CD4-positive, alpha-beta T cell treated with Interleukin-6 for 4 hours (primary cell): ENCODE measurements at regions not wholly inside any gene's neighbourhood (a gene's known extent, or its start where the extent isn't known, plus 50 kb on each side); places are given as distances from the start of the nearest gene placed in this dataset.

ENCODE experiments used
- DNase-seq: peaks from one replicate; pipeline ENCODE4 v3.0.0-alpha.2; 2020; ENCODE audit warnings: mixed read lengths

- no peak for DNase-seq
These were observed 198.8 kb upstream of the CDH5 start for GRCh38 chr16:66167564-66168291.

DNA sequence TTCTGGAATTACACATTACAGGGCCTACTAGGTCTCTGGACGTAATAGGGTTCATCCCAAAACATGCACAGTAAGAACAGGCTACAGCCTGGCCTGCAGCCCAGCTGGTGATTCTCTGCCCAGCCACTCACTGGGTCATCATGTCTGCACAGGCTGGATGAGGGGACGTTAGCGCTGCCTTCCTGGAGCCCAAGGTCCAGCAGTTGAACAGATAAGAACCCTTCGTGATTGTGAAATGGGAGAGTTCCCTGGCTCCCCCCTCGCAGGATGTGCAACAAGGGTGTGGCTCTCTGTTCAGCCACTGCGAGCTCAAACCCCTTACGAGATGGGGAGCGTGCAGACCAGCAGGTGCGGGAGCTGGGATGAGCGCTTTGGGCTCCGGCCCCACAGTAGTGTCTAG, 200.0 kb upstream of the CDH5 start:
- DNase-seq: no peak

DNA sequence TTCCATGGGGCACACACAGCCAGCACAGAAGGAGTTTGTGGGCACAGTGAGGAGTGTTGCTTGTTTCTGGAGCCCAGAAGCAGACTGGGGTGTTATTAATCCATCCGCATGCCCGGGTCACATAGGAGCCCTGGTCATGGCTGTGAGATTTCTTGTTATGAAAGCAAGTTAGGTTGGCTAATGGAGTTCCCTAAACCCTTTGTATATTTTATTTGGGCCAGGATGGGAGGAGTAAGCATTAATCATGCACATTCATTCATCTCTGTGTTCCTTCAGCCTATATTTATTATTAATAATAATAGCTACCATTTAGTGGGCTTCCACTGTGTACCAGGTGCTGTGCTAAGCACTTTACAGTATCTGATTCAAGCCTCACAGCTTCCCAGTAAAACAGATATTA, 200.6 kb upstream of the CDH5 start:
- DNase-seq: no peak

GRCh38 chr16:66164581-66165247, 201.8 kb upstream of the CDH5 start:
- no peak for DNase-seq

GRCh38 chr16:66162821-66163220, 203.7 kb upstream of the CDH5 start:
- no peak for DNase-seq

- DNase-seq: no peak
These were observed 204.5 kb upstream of the CDH5 start for GRCh38 chr16:66161942-66162341.

- DNase-seq: no peak
These were observed 205.2 kb upstream of the CDH5 start for GRCh38 chr16:66161269-66161668.

GRCh38 chr16:66159987-66160386, 206.5 kb upstream of the CDH5 start:
- no peak for DNase-seq

- DNase-seq: no peak
These were observed 210.0 kb upstream of the CDH5 start for GRCh38 chr16:66156538-66156937.

GRCh38 chr16:66155933-66156332, 210.6 kb upstream of the CDH5 start:
- no peak for DNase-seq

- no peak for DNase-seq
These were observed 211.7 kb upstream of the CDH5 start for GRCh38 chr16:66154801-66155200.

GRCh38 chr16:66152823-66153393, 213.6 kb upstream of the CDH5 start:
- DNase-seq: no peak

- DNase-seq: no peak
These were observed 214.3 kb upstream of the CDH5 start for GRCh38 chr16:66152181-66152580.

GRCh38 chr16:66150698-66151482, 215.6 kb upstream of the CDH5 start:
- DNase-seq: no peak

DNA sequence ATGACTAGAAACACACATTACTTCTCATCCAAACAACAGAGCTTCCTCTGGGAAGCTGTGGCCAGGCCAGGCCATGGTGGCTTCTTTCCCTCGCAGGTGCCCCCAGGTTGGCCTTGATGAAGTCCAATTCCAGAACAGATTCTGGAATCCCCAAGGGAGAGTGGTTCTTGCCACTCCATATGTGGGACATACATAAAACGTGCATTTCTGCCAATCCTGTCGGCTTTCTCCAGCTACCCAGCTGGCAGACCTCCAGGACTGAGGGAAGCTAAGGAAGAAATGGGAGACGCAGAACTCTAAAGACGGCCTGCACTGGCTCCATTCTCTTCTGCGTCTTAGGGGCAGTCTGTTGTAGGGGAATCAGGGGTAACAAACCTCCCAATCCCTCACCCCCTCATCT, 219.2 kb upstream of the CDH5 start:
- DNase-seq: no peak

DNA sequence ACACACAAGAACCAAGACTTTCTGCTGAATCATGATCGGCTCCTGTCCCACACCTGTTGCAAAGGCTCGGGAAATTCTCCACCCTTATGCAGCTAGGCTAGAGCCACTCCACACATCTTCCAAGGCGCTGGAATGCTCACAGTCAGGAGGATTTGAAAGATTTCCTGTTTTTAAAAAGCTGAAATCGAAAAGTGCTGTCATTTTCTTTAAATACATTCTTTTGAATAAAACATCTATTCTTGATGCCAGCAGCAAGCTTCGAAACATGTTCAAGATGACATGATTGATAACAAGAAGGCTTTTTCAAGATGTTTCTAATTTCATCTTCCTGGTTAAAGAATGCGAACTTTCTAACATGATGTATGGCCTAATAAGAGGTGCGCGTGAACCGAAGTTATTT, 219.7 kb upstream of the CDH5 start:
- DNase-seq: no peak

DNA sequence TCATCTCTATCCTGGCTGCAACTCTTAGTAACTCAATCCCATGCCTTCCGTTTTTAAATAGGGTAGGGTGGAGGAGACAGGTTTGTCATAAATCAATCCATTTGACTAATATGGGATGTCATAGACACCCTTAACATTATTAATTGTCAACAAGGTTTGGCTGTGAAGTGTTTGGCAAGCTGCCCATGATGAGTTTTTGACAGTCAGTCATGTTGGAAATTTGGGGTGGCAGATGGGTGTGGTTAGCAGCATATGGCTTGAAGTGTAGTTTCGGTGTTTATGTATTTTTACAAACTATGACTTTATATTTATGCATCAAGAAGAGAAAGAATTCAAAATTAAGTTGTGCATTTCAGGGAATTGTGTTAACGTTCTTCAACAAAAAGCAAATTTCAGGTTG, 221.8 kb upstream of the CDH5 start:
- no peak for DNase-seq

GRCh38 chr16:66143415-66143814, 223.1 kb upstream of the CDH5 start:
- DNase-seq: no peak

DNA sequence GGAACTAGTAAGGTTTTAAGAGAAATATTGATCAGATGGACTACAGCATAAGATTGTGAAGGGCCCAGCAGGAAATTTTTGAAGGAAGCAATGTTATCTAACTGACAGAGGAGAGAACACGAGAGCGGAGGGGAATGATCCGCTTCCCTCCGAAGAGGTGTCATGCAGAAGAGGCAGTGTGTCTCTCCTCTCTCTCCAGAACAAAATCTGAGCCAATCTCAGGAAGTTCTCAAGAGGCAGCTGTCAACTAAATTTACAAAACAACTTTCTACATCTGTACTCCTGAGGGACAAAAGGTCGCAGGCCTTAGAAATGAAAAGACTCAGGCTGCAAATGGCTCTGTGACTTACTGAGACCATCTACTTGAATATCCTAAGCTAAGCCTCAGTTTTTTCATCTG, 224.6 kb upstream of the CDH5 start:
- no peak for DNase-seq

- no peak for DNase-seq
These were observed 228.6 kb upstream of the CDH5 start for GRCh38 chr16:66137853-66138252.

DNA sequence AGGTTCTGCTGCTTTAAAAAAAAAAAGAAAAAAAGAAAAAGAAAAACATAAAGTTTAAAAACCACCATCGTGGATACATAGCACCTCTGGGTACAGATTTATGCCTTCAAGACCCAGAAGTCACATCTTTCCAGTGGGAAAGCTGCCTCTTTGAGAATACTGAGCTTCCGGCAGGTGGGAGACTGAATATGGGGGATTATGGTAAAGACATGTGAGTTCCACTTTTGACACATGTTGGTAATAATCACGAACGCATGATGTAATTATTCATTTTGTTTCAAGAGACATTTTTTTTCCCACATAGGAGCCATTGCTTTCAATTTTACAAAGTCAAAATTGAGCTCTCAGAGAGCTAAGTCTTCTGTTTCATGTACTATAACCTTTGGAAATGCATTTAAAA, 229.7 kb upstream of the CDH5 start:
- no peak for DNase-seq

- no peak for DNase-seq
These were observed 230.7 kb upstream of the CDH5 start for GRCh38 chr16:66135838-66136237.

DNA sequence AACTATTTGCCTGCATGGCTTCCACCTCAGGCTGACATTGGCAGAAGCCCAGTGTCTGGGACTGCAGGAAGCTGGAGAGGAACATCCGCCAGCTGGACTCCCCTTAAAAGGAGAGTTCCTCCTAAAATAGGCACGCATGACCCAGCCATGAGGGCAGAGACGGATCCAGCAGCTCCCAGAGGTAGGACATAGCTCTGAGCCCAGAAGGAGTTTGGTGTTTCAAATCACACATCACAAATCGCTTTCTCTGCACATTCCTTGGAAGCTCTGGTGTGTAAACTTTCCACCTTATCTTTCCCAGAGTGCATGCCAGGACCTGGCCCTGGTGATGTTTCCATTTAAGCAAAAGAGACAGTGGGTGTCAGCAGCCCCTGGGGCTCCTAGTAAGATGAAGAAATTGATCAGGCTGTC, 231.1 kb upstream of the CDH5 start:
- no peak for DNase-seq

- DNase-seq: no peak
These were observed 231.6 kb upstream of the CDH5 start for GRCh38 chr16:66134875-66135274.
